GM18870 (cell line): ENCODE measurements at regions not wholly inside any gene's neighbourhood (a gene's known extent, or its start where the extent isn't known, plus 50 kb on each side); places are given as distances from the start of the nearest gene placed in this dataset.
"Not testable (repeated sequence)": the region's sequence is repeated elsewhere in the genome, so short reads cannot be mapped to it uniquely, and the experiment has no call there.

Experiments
- ATAC-seq: cut with Tn5 transposase; IDR thresholded peaks from one replicate; pipeline ENCODE4 v1.9.1; 2021; ENCODE audit warnings: moderate library complexity; ENCODE audit not compliant: unreplicated experiment

GRCh38 chr14:98926146-98926545 lies 345.9 kb downstream of the BCL11B start:
- no peak for ATAC-seq

- ATAC-seq, result no peak
Observed at GRCh38 chr14:98926801-98927200, 345.2 kb downstream of the BCL11B start.

DNA sequence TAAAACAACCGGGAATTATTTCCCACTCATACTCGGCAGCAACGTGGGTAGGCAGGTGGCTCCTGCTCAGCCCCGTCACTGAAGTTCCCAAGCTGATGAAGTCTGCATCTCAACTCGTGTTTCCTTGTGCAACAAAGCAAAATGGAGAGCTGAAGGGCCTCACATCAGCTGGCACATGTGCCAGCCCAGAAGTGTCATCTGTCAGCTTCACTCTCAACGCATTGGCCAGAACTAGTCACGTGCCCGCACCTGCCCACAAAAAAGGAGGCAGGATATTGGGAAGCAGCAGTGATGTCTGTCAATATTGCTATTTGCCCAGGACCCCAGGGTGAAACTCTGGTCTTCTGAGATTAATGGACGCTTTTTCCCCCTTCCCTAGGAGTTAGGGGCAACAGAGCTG lies 344.0 kb downstream of the BCL11B start:
- no peak for ATAC-seq

DNA sequence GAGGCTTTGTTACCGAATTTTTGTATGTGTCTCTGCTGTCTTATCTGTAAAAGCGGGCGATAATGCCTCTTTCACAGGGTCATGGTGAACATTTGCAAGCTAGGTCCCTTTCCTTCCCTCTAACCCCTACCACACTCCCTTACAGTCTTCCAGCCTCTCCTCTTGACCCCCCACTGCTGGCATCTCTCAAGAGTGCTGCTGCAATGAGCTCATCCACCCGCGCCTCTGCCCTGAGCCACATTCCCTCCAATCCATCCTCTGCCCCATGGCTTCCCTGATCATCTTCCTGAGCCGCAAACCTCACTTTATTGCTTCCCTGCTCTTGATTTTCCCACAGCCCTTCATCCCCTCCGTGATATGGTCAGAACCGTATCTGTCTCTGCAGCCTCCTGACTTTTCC lies 343.6 kb downstream of the BCL11B start:
- no peak for ATAC-seq

- ATAC-seq, result no peak
Observed at GRCh38 chr14:98931126-98931525, 340.9 kb downstream of the BCL11B start.

GRCh38 chr14:98931911-98932310 lies 340.1 kb downstream of the BCL11B start:
- ATAC-seq, result no peak

DNA sequence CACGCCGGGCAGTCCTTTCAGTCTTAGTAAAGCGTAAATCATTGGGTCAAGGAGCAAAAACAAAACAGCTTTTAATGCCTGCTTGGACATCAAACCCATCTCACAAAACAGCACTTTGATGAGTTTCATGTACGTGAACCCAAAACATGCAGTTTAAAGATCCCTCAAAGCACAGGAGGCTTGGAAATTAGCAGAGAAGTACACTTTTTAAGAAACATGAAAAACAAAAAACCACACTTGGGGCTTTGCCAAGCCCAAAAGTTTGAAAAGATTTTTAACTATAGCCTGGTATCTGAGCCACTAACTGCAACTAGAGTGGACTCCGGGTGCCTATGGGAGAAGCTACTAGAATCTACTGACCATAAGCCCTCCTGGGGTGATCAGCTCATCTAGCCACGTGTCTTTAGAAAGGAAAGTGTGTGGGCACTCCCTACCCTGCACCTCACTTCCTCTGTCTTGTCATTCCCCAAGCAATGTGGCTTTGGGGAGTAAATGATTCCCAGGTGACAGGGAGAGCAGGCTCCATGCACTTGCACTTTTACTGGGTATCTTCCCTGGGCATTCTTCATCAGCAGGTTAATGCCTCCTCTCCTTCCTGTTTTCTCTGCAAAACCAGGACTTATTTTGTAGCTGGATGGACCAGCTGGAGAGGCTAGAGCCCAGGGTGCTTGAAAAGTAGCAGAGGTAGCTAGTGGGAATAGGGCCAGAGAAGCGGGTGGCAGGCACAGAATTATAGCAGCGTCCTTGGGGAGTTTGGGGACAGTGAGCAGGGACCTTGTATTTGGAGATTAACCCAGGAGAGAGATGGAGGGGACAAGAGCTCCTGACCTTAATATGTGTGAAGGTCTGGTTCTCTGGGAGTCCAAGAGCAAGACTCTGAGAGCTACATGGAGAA lies 339.3 kb downstream of the BCL11B start:
- no peak for ATAC-seq

- not testable (repeated sequence) for ATAC-seq
Observed at GRCh38 chr14:98934569-98934968, 337.4 kb downstream of the BCL11B start.

DNA sequence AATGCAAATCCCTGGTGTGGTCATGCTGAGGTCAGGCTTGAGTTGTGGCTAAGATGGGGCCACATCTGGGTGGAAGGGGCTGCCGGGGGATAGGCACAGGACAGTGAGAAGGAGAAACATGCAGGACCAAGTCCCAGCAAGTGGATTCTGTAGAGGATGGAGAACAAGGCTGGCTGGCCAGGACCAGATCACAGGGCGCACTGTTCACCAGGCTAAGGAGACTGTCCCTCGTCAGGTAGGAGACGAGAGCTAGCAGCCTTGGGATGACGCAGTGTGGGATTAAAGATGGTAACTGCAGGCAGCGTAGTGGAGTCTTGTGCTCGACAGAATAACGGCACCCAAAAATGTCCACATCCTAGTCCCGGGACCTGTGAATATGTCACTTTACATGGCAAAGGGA lies 336.1 kb downstream of the BCL11B start:
- no peak for ATAC-seq

DNA sequence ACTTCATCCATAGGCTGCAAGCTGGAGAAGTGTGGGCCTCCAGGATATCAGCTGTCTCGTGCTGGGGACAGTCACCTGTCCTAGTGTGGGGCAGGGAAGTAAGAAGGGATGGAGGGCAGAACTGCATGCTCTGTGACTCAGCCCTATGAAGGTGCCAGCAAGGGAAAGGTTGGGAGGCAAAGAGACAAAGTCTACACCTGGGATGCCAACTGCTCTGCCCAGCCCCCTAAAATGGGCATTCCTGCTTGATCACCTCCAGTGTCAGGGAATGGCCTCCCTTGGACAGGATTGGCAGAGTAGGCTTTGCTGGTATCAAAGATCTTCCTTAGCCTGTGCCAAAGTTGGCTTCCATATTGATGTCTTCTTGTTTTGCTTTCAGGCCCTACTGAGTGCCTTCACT lies 335.0 kb downstream of the BCL11B start:
- ATAC-seq, result no peak

DNA sequence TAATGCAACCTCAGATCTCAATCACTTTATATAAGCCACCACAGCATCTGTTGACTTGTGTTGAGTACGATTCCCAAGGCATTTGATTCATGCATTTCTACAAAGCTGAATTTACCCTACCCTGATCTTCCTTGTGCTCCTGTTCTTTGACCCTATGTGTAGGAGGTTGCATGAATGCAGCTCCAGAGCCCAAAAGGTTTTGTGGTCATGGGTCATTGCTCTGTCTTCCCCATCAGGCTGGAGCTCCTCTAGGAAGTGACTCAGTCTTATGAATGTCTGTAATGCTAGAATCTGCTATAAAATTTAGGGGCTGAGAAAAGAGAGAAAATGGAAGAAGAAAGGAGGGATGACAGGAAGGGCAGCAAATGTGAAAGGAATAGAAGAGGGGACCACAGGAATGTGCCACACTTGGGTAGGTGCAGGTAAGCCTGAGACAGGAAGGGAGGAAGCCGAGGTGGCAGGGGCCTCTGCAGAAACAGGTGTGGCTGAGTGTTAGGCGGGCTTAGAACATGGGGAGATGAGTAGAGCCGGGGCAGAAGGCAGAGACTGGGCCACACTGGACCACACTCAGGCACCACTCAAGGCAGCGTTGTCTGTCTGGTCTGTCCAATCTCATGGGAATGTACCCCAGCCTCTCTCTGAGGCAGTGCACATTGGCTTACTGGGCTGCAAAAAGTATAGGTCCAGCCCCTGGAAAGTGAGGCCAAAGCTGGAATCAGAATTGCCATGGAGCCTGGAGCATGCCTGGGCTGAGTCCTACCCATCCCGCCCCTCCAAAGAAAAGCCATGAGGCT lies 334.1 kb downstream of the BCL11B start:
- ATAC-seq, result no peak

DNA sequence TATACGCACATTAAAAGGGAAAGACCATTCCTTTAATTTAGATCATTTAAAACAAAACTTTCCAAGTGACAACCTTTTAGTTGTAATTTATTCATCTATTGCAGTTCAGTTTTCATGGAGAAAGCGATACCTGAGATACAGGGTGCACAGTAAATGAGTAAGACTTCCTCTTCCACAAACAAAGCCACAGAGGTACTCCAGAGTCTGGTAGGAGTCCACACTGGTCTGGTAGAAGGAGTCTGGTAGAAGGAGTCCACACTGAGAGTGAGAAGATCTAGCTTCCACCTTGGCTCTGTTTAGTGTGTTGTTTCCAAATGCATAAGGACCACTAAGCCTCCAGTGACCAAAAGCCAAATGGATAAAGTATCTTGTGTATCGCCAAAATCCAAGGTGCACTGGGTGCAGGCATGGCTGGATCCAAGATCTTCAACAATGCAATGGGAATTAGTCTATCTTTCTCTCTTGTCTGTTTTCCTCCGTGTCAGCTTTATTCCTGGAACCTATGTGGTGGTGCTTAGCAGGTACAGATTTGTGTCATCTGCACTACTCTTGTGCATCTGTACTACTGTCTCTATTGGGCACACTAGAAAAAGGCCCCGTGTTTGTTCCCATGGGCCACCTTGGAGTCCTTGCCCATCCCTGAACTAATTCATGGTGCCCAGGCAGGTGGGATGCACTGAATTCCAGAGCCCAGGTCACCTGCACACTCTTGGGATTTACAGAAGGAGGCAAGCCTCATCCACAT lies 331.1 kb downstream of the BCL11B start:
- ATAC-seq, result no peak

- ATAC-seq, result no peak
Observed at GRCh38 chr14:98941481-98941880, 330.5 kb downstream of the BCL11B start.

GRCh38 chr14:98943907-98944306 lies 328.1 kb downstream of the BCL11B start:
- no peak for ATAC-seq

- no peak for ATAC-seq
Observed at GRCh38 chr14:98944989-98945388, 327.0 kb downstream of the BCL11B start.

DNA sequence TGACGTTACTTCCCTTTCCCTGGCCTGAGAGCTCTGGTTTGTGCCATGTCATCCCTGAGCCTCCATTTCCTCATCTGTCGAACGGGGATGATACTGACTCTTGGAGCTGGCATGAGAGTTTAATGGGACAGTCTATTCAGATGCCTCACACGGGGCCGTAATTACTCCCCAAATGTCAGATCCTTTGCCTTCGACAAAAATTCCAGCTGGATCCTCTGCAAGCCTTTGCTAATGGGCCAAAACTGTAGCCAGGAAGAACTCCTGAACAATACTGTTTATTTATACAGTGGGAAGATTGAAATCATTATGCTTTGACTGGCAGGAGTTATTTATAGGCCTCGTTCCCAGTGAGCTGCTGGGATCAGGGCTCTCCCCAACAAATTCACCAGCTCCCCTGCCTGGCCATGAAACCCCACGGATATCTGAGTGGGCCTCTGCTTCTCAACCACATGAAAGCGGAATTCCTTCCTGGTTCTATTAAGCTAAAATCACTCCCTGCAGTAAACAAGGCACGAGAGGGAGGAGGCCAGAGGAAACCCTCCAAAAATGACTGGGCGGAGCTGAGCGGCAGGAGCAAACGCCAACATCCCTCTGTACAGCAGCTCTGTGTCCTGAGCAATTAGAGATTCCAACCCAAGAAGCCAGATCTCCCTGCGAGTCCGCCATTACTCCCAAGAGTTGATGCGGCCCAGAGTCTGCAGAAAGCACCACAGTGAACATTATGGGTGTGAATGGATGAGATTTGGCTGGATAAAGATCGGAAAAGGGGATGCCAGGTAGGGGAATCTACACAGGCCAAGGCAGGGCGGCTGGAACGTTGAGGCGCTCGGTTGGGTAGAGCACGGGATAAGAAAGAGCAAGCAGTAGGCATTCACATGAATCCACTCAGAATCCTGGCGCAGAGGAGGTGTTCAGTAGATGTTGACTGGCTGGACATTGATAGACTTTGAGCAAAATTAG lies 326.1 kb downstream of the BCL11B start:
- no peak for ATAC-seq

GRCh38 chr14:98946940-98947339 lies 325.1 kb downstream of the BCL11B start:
- ATAC-seq, result no peak

GRCh38 chr14:98947911-98948595 lies 323.9 kb downstream of the BCL11B start:
- no peak for ATAC-seq

DNA sequence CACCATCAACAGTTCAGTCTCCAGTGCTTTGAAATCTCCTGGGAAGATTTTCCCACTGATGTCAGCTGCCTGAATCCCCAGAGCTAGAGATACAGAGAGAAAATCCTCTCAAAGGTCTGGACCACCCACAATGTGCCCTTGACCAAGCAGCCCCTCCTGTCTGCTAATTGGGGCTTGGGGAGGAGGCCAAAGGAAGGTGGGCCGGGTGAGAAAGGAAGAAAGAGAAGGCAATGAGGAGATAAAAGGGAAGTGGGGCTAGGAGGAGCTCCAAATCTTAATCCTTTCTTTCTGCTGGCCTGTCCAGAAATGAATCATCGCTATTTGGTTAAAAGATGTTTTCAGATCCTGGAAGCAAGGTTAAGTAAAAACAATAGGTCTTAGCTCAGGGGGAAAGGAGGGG lies 322.9 kb downstream of the BCL11B start:
- ATAC-seq, result no peak
